ENCODE measurements at regions not wholly inside any gene's neighbourhood (a gene's known extent, or its start where the extent isn't known, plus 50 kb on each side); places are given as distances from the start of the nearest gene placed in this dataset.

DNA sequence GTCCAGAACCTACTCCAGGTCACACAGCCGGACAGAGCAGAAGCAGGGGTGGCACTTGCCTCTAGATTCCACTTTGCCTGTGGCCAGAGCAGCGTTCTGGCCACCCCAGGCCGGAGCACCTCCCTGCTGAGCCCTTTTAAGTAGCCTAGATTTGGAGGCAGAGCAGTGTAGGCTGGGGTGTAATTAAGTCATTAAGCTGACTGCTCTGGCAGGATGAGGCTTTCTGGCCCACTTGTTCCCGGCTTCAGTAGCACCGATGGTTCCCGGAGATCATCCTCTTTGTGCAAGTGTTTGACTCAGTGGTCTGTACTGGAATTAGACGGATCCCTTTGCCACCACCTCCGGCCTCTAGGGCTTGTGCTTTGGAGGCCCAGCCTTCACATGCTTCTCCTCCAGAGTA, 281.9 kb upstream of the ANKRD55 start:
- no peak for TF ChIP-seq GATA3 (IDR thresholded peaks at IDR 0.05; ENCODE audit: low read depth, low read length)
- TF ChIP-seq GATA2 (IDR thresholded peaks at IDR 0.05; ENCODE audit: low read depth, low read length) = no peak

Measured in SH-SY5Y (cell line).